GM10266 (cell line): ENCODE measurements at regions not wholly inside any gene's neighbourhood (a gene's known extent, or its start where the extent isn't known, plus 50 kb on each side); places are given as distances from the start of the nearest gene placed in this dataset.

Experiments
- DNase-seq: peaks from one replicate; pipeline ENCODE4 v3.0.0; 2012; ENCODE audit errors: extremely low spot score
- CTCF ChIP-seq: IDR thresholded peaks from 2 replicates; pipeline ENCODE4 v1.5.1; 2012; ENCODE audit warnings: mild to moderate bottlenecking, low read depth; ENCODE audit not compliant: control insufficient read depth, insufficient read depth; ENCODE audit errors: missing control alignments

- no peak for TF ChIP-seq CTCF
- DNase-seq = no peak
These were observed 196.0 kb upstream of the PSMD7 start for GRCh38 chr16:74100395-74101326.

- no peak for DNase-seq
- no peak for TF ChIP-seq CTCF
These were observed 197.1 kb upstream of the PSMD7 start for GRCh38 chr16:74099530-74099929.

- DNase-seq = no peak
- no peak for TF ChIP-seq CTCF
These were observed 201.7 kb upstream of the PSMD7 start for GRCh38 chr16:74094962-74095361.

GRCh38 chr16:74094514-74094913 lies 202.1 kb upstream of the PSMD7 start:
- DNase-seq = no peak
- TF ChIP-seq CTCF = no peak

GRCh38 chr16:74092336-74092735 lies 204.3 kb upstream of the PSMD7 start:
- TF ChIP-seq CTCF = no peak
- DNase-seq = no peak

GRCh38 chr16:74090871-74091270 lies 205.7 kb upstream of the PSMD7 start:
- no peak for TF ChIP-seq CTCF
- DNase-seq = no peak

- DNase-seq = no peak
- no peak for TF ChIP-seq CTCF
These were observed 213.1 kb upstream of the PSMD7 start for GRCh38 chr16:74083541-74083940.
